K562 (cell line): ENCODE measurements at regions not wholly inside any gene's neighbourhood (a gene's known extent, or its start where the extent isn't known, plus 50 kb on each side); places are given as distances from the start of the nearest gene placed in this dataset.

ENCODE experiments used
- CC2D1A ChIP-seq: fragments of 450-650 bp; IDR thresholded peaks from 2 replicates; pipeline ENCODE4 v1.6.1; 2017; ENCODE audit warnings: mild to moderate bottlenecking
- DACH1 ChIP-seq: fragments of 450-650 bp; IDR thresholded peaks from 2 replicates; pipeline ENCODE4 v1.6.1; 2018; ENCODE audit not compliant: partially characterized antibody
- ELF1 ChIP-seq: fragments of 200-800 bp; sonication (Bioruptor generic); IDR thresholded peaks from 2 replicates; pipeline ENCODE4 v1.6.1; 2016; ENCODE audit warnings: missing genetic modification characterization, missing compliant biosample characterization
- KLF16 ChIP-seq: IDR thresholded peaks from 2 replicates; pipeline ENCODE4 v1.6.1; 2016; ENCODE audit warnings: antibody characterized with exemption
- POLR2G ChIP-seq: fragments of 200-400 bp; formaldehyde crosslinking; IDR thresholded peaks from 2 replicates; pipeline ENCODE4 v1.6.1; 2017; ENCODE audit warnings: low read depth, mild to moderate bottlenecking, antibody characterized with exemption, low read length, moderate library complexity
- POLR3A ChIP-seq: IDR thresholded peaks from 2 replicates; pipeline ENCODE4 v1.6.1; 2011; ENCODE audit warnings: borderline replicate concordance, mild to moderate bottlenecking, moderate library complexity; ENCODE audit not compliant: insufficient read length, insufficient read depth; ENCODE audit errors: extremely low read depth
- PPARD ChIP-seq: fragments of 250-450 bp; sonication (Bioruptor Pico); IDR thresholded peaks from 2 replicates; pipeline ENCODE4 v1.8.0; 2022; ENCODE audit warnings: inconsistent platforms, mild to moderate bottlenecking, moderate library complexity
- SREBF2 ChIP-seq: sonication (generic); formaldehyde crosslinking; IDR thresholded peaks from 2 replicates; pipeline ENCODE4 v1.4.0; 2020; ENCODE audit warnings: mild to moderate bottlenecking, missing genetic modification reagents
- SRF ChIP-seq, 2 experiments: fragments of 250-450, 450-650 bp in 1 of 2; sonication (Bioruptor Pico) in 1 of 2; sonication (generic) in 1 of 2; formaldehyde crosslinking; IDR thresholded peaks; 2 replicates each; pipeline versions ENCODE4 v1.5.0 to v1.5.1; 2020 to 2022; ENCODE audit warnings: mild to moderate bottlenecking in 1 of 2, missing genetic modification reagents in 1 of 2
- TAF15 ChIP-seq: fragments of 200-400 bp; formaldehyde crosslinking; IDR thresholded peaks from 2 replicates; pipeline ENCODE4 v1.6.1; 2017; ENCODE audit warnings: mild to moderate bottlenecking, low read depth, low read length, moderate library complexity
- ZKSCAN8 ChIP-seq: fragments of 200-800 bp; sonication (Bioruptor generic); IDR thresholded peaks from 2 replicates; pipeline ENCODE4 v1.6.1; 2016; ENCODE audit warnings: missing genetic modification characterization, missing compliant biosample characterization
- ZNF76 ChIP-seq: fragments of 250-450 bp; sonication (Bioruptor Pico); IDR thresholded peaks from 2 replicates; pipeline ENCODE4 v1.4.0; 2020; ENCODE audit warnings: mild to moderate bottlenecking, moderate library complexity, borderline replicate concordance
- TF ChIP-seq, protein P1 (sequence below): sonication (generic); formaldehyde crosslinking; IDR thresholded peaks from 2 replicates; pipeline ENCODE4 v1.8.0; 2022; ENCODE audit warnings: mild to moderate bottlenecking, missing genetic modification reagents
- TF ChIP-seq, protein P2 (sequence below): fragments of 450-650 bp; formaldehyde crosslinking; IDR thresholded peaks from 2 replicates; pipeline ENCODE4 v1.4.0; 2022; ENCODE audit warnings: missing genetic modification characterization
- TF ChIP-seq, protein P3 (sequence below): fragments of 450-650 bp; IDR thresholded peaks from 2 replicates; pipeline ENCODE4 v1.6.1; 2018; ENCODE audit not compliant: partially characterized antibody
- TF ChIP-seq, protein P4 (sequence below): sonication (generic); formaldehyde crosslinking; IDR thresholded peaks from 2 replicates; pipeline ENCODE4 v1.8.0; 2022; ENCODE audit warnings: mild to moderate bottlenecking, missing genetic modification reagents
- TF ChIP-seq, protein P5 (sequence below): fragments of 250-450 bp; sonication (Bioruptor Pico); IDR thresholded peaks from 2 replicates; pipeline ENCODE4 v1.9.0; 2021; ENCODE audit warnings: mild to moderate bottlenecking

DNA sequence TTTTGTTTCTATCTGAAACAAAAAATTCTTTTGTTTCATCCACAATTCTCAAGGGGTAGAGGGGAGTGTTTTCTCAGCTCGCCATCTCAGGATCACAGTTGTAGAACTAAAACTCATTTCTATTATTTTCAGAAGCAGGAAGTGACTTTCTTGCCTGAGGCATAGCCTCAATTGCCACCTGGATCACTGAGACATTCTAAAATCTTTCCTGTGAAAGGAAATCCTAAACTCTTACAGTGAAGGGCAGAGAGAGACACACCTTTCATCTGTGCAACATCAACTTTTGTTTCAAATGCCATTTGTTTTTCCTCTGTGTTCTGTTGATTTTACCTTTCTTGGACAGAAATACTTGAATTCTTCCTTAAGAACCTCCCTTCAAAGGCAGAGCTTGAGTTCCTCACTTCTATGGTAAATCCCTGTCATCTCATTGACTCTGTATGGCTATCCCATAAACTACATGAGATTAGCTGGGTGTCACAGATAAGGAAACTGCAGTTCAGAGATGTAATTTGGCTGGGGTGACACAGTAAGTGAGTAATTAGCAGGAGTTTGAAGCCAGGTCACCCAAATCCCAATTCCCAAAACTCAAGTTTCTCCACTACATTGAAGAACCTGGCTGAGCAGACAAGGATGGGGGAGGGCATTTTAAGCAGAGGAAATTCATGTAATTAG, 224.4 kb upstream of the HTR2A start (continued):
- TF ChIP-seq TAF15 = no peak
- TF ChIP-seq, protein P1, sequence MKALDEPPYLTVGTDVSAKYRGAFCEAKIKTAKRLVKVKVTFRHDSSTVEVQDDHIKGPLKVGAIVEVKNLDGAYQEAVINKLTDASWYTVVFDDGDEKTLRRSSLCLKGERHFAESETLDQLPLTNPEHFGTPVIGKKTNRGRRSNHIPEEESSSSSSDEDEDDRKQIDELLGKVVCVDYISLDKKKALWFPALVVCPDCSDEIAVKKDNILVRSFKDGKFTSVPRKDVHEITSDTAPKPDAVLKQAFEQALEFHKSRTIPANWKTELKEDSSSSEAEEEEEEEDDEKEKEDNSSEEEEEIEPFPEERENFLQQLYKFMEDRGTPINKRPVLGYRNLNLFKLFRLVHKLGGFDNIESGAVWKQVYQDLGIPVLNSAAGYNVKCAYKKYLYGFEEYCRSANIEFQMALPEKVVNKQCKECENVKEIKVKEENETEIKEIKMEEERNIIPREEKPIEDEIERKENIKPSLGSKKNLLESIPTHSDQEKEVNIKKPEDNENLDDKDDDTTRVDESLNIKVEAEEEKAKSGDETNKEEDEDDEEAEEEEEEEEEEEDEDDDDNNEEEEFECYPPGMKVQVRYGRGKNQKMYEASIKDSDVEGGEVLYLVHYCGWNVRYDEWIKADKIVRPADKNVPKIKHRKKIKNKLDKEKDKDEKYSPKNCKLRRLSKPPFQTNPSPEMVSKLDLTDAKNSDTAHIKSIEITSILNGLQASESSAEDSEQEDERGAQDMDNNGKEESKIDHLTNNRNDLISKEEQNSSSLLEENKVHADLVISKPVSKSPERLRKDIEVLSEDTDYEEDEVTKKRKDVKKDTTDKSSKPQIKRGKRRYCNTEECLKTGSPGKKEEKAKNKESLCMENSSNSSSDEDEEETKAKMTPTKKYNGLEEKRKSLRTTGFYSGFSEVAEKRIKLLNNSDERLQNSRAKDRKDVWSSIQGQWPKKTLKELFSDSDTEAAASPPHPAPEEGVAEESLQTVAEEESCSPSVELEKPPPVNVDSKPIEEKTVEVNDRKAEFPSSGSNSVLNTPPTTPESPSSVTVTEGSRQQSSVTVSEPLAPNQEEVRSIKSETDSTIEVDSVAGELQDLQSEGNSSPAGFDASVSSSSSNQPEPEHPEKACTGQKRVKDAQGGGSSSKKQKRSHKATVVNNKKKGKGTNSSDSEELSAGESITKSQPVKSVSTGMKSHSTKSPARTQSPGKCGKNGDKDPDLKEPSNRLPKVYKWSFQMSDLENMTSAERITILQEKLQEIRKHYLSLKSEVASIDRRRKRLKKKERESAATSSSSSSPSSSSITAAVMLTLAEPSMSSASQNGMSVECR = no peak
- TF ChIP-seq ZNF76 (CRISPR knock-in tag) = no peak
- TF ChIP-seq, protein P2, sequence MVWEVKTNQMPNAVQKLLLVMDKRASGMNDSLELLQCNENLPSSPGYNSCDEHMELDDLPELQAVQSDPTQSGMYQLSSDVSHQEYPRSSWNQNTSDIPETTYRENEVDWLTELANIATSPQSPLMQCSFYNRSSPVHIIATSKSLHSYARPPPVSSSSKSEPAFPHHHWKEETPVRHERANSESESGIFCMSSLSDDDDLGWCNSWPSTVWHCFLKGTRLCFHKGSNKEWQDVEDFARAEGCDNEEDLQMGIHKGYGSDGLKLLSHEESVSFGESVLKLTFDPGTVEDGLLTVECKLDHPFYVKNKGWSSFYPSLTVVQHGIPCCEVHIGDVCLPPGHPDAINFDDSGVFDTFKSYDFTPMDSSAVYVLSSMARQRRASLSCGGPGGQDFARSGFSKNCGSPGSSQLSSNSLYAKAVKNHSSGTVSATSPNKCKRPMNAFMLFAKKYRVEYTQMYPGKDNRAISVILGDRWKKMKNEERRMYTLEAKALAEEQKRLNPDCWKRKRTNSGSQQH = no peak
- no peak for TF ChIP-seq SREBF2 (CRISPR knock-in tag)
- TF ChIP-seq POLR2G = no peak
- TF ChIP-seq, protein P3, sequence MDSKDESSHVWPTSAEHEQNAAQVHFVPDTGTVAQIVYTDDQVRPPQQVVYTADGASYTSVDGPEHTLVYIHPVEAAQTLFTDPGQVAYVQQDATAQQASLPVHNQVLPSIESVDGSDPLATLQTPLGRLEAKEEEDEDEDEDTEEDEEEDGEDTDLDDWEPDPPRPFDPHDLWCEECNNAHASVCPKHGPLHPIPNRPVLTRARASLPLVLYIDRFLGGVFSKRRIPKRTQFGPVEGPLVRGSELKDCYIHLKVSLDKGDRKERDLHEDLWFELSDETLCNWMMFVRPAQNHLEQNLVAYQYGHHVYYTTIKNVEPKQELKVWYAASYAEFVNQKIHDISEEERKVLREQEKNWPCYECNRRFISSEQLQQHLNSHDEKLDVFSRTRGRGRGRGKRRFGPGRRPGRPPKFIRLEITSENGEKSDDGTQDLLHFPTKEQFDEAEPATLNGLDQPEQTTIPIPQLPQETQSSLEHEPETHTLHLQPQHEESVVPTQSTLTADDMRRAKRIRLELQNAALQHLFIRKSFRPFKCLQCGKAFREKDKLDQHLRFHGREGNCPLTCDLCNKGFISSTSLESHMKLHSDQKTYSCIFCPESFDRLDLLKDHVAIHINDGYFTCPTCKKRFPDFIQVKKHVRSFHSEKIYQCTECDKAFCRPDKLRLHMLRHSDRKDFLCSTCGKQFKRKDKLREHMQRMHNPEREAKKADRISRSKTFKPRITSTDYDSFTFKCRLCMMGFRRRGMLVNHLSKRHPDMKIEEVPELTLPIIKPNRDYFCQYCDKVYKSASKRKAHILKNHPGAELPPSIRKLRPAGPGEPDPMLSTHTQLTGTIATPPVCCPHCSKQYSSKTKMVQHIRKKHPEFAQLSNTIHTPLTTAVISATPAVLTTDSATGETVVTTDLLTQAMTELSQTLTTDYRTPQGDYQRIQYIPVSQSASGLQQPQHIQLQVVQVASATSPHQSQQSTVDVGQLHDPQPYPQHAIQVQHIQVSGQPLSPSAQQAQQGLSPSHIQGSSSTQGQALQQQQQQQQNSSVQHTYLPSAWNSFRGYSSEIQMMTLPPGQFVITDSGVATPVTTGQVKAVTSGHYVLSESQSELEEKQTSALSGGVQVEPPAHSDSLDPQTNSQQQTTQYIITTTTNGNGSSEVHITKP = no peak
- TF ChIP-seq, protein P4, sequence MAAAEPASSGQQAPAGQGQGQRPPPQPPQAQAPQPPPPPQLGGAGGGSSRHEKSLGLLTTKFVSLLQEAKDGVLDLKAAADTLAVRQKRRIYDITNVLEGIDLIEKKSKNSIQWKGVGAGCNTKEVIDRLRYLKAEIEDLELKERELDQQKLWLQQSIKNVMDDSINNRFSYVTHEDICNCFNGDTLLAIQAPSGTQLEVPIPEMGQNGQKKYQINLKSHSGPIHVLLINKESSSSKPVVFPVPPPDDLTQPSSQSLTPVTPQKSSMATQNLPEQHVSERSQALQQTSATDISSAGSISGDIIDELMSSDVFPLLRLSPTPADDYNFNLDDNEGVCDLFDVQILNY (CRISPR knock-in tag) = no peak
- no peak for TF ChIP-seq POLR3A
- no peak for TF ChIP-seq SRF (CRISPR knock-in tag; IDR thresholded peaks at IDR 0.05)
- no peak for TF ChIP-seq DACH1
- TF ChIP-seq ELF1 = no peak
- TF ChIP-seq KLF16 = peak; percentile 64; the same call in 1 of the 2 replicates
- no peak for TF ChIP-seq PPARD (CRISPR knock-in tag)
- TF ChIP-seq, protein P5, sequence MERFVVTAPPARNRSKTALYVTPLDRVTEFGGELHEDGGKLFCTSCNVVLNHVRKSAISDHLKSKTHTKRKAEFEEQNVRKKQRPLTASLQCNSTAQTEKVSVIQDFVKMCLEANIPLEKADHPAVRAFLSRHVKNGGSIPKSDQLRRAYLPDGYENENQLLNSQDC (CRISPR knock-in tag) = no peak
- TF ChIP-seq CC2D1A = no peak
- TF ChIP-seq ZKSCAN8 (CRISPR knock-in tag) = no peak
